Right lobe of liver (tissue), 4 donors: ENCODE measurements at regions not wholly inside any gene's neighbourhood (a gene's known extent, or its start where the extent isn't known, plus 50 kb on each side); places are given as distances from the start of the nearest gene placed in this dataset.
"Not testable (repeated sequence)": the region's sequence is repeated elsewhere in the genome, so short reads cannot be mapped to it uniquely, and the experiment has no call there.

Experiments
- CTCF ChIP-seq, 4 donors: fragments of 200-600 bp in 3 of 4; fragments of 450-650 bp in 1 of 4; IDR thresholded peaks; one replicate each; pipeline versions ENCODE4 v1.5.1 to v1.8.0; 2016 to 2022; ENCODE audit warnings: antibody characterized with exemption in 4 of 4, mild to moderate bottlenecking in 2 of 4
- POLR2A ChIP-seq: fragments of 450-650 bp; IDR thresholded peaks from one replicate; pipeline ENCODE4 v1.6.1; 2017; ENCODE audit warnings: antibody characterized with exemption, mild to moderate bottlenecking
- donor health status: DM: no; HTN: no; CAD: no.
- donor health status: DM: no; HTN: no; CAD: no.
- donor health status: DM: no; HTN: yes; CAD: no.

DNA sequence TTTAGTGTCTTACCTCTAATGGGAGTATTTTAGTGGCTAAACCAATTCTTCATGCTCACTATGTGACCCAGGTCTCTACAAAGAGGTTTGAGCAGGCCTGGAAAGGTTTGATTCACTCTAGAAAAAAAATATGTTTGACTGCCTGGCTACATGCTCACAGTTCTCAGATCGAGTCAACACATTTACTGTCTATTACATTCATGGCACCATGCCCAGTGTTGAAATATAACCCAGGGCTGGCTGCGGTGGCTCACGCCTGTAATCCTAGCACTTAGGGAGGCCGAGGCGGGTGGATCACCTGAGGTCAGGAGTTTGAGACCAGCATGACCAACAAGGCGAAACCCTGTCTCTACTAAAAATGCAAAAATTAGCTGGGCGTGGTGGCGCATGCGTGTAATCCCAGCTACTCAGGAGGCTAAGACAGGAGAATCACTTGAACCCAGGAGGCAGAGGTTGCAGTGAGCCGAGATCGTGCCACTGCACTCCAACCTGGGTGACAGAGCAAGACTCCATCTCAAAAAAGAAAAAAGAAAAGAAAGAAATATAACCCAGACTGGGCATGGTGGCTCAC, 543.8 kb downstream of the HAPSTR1 start:
- not testable (repeated sequence) for TF ChIP-seq CTCF (IDR thresholded peaks at IDR 0.05); POLR2A
